Panc1 (cell line): ENCODE measurements at regions not wholly inside any gene's neighbourhood (a gene's known extent, or its start where the extent isn't known, plus 50 kb on each side); places are given as distances from the start of the nearest gene placed in this dataset.

Experiments used
- CTCF ChIP-seq: fragments of 450-650 bp; IDR thresholded peaks from 2 replicates; pipeline ENCODE4 v1.5.1; 2017; ENCODE audit warnings: mild to moderate bottlenecking
- POLR2AphosphoS5 ChIP-seq: IDR thresholded peaks from 2 replicates; pipeline ENCODE4 v1.6.1; 2012; ENCODE audit warnings: mild to moderate bottlenecking, low read depth, low read length, moderate library complexity

GRCh38 chr3:90095811-90096210, 988.4 kb downstream of the EPHA3 start:
- TF ChIP-seq CTCF (no peak), POLR2AphosphoS5 (no peak)
